DND-41 (cell line): ENCODE measurements at regions not wholly inside any gene's neighbourhood (a gene's known extent, or its start where the extent isn't known, plus 50 kb on each side); places are given as distances from the start of the nearest gene placed in this dataset.

ENCODE experiments used
- ATAC-seq: fragments of 200-7000 bp; cut with Tn5 transposase; 3 replicates; pipeline ENCODE4 v1.9.1; 2021; ENCODE audit warnings: low read depth; ENCODE audit not compliant: insufficient read depth
- DNase-seq: peaks from one replicate; pipeline ENCODE4 v3.0.0-alpha.2; 2020
- H2AFZ ChIP-seq: 2 replicates; pipeline ENCODE4 v1.6.0; 2012; ENCODE audit warnings: low read depth, low read length
- H3K27ac ChIP-seq: 2 replicates; pipeline ENCODE4 v1.5.1; 2012; ENCODE audit warnings: low read length, inconsistent platforms
- H3K27me3 ChIP-seq: fragments of 200-600 bp; sonication (generic); 2 replicates; pipeline ENCODE4 v1.6.0; 2012; ENCODE audit warnings: low read length, mild to moderate bottlenecking, inconsistent platforms; ENCODE audit not compliant: insufficient read depth, poor library complexity
- H3K36me3 ChIP-seq: 2 replicates; pipeline ENCODE4 v1.5.1; 2012; ENCODE audit warnings: low read length, inconsistent platforms; ENCODE audit not compliant: insufficient read depth
- H3K4me1 ChIP-seq: 2 replicates; pipeline ENCODE4 v1.5.1; 2012; ENCODE audit warnings: mild to moderate bottlenecking, low read length; ENCODE audit not compliant: insufficient read depth
- H3K4me2 ChIP-seq: 2 replicates; pipeline ENCODE4 v1.6.0; 2012; ENCODE audit warnings: mild to moderate bottlenecking, moderate library complexity, low read length, inconsistent platforms; ENCODE audit not compliant: insufficient read depth
- H3K4me3 ChIP-seq, 2 experiments: fragments of 200-600 bp in 1 of 2; shearing (Covaris generic) in 1 of 2; 2 replicates each; pipeline ENCODE4 v1.5.1; 2012 to 2016; ENCODE audit warnings: inconsistent platforms in 2 of 2, low read length in 2 of 2, mild to moderate bottlenecking in 2 of 2, low read depth in 1 of 2, moderate library complexity in 1 of 2
- H3K79me2 ChIP-seq: 2 replicates; pipeline ENCODE4 v1.6.0; 2012; ENCODE audit warnings: low read length, inconsistent platforms; ENCODE audit not compliant: insufficient read depth
- H3K9ac ChIP-seq: 2 replicates; pipeline ENCODE4 v1.6.0; 2012; ENCODE audit warnings: low read depth, mild to moderate bottlenecking, inconsistent platforms, low read length, moderate library complexity
- H3K9me3 ChIP-seq: 2 replicates; pipeline ENCODE4 v1.5.1; 2012; ENCODE audit warnings: low read length, moderate library complexity, mild to moderate bottlenecking, inconsistent platforms; ENCODE audit not compliant: insufficient read depth, severe bottlenecking
- H4K20me1 ChIP-seq: 2 replicates; pipeline ENCODE4 v1.6.0; 2012; ENCODE audit warnings: low read length; ENCODE audit not compliant: insufficient read depth
- CTCF ChIP-seq: IDR thresholded peaks from 2 replicates; pipeline ENCODE4 v1.5.1; 2012; ENCODE audit warnings: borderline replicate concordance, low read length, moderate library complexity, mild to moderate bottlenecking; ENCODE audit not compliant: poor library complexity, severe bottlenecking; ENCODE audit errors: extremely low read depth
- EZH2 ChIP-seq: IDR thresholded peaks from 3 replicates; pipeline ENCODE4 v1.6.1; 2012; ENCODE audit warnings: borderline replicate concordance, low read depth, mild to moderate bottlenecking, moderate library complexity, low read length, inconsistent platforms; ENCODE audit not compliant: severe bottlenecking

GRCh38 chr12:40551466-40551865, 140.8 kb upstream of the CNTN1 start:
- Histone ChIP-seq H3K4me2 (no peak overlapping the region), H3K27ac (no peak overlapping the region), H3K27me3 (no peaks in the 10 kb centered on the region), H3K9me3 (no peaks in the 10 kb centered on the region), H4K20me1 (no peaks in the 10 kb centered on the region), H3K79me2 (no peaks in the 10 kb centered on the region), H3K4me3 (no peak overlapping the region), H3K36me3 (no peaks in the 10 kb centered on the region), H3K9ac (no peak overlapping the region), H2AFZ (no peak overlapping the region), H3K4me1 (no peaks in the 10 kb centered on the region)
- TF ChIP-seq EZH2 = no peak
- TF ChIP-seq CTCF = no peak
- DNase-seq (no peak), ATAC-seq (no peak)

- DNase-seq (no peak), ATAC-seq (no peak)
- Histone ChIP-seq H3K4me2 (no peak overlapping the region), H3K27me3 (no peaks in the 10 kb centered on the region), H3K9ac (no peak overlapping the region), H4K20me1 (no peaks in the 10 kb centered on the region), H3K27ac (no peak overlapping the region), H3K36me3 (no peaks in the 10 kb centered on the region), H3K4me3 (no peak overlapping the region), H3K4me1 (no peaks in the 10 kb centered on the region), H3K79me2 (no peaks in the 10 kb centered on the region), H3K9me3 (no peaks in the 10 kb centered on the region), H2AFZ (no peak overlapping the region)
- TF ChIP-seq EZH2 (no peak), CTCF (no peak)
Measured at GRCh38 chr12:40552868-40553267, 139.4 kb upstream of the CNTN1 start.

GRCh38 chr12:40557980-40558379, 134.3 kb upstream of the CNTN1 start:
- no peak overlapping the region for H2AFZ ChIP-seq
- H3K27me3 ChIP-seq = no peaks in the 10 kb centered on the region
- no peak for DNase-seq
- no peaks in the 10 kb centered on the region for H4K20me1 ChIP-seq
- no peaks in the 10 kb centered on the region for H3K79me2 ChIP-seq
- H3K27ac ChIP-seq = no peak overlapping the region
- no peaks in the 10 kb centered on the region for H3K36me3 ChIP-seq
- H3K4me2 ChIP-seq = no peak overlapping the region
- no peaks in the 10 kb centered on the region for H3K4me1 ChIP-seq
- TF ChIP-seq CTCF (no peak), EZH2 (no peak)
- H3K9ac ChIP-seq = no peak overlapping the region
- H3K4me3 ChIP-seq = no peak overlapping the region
- H3K9me3 ChIP-seq = no peaks in the 10 kb centered on the region
- no peak for ATAC-seq

GRCh38 chr12:40559865-40560264, 132.4 kb upstream of the CNTN1 start:
- H4K20me1 ChIP-seq = no peaks in the 10 kb centered on the region
- ATAC-seq (no peak), DNase-seq (no peak)
- H3K4me1 ChIP-seq = no peaks in the 10 kb centered on the region
- no peak overlapping the region for H3K4me3 ChIP-seq
- H3K4me2 ChIP-seq = no peak overlapping the region
- no peaks in the 10 kb centered on the region for H3K79me2 ChIP-seq
- H3K27me3 ChIP-seq = no peaks in the 10 kb centered on the region
- H3K9ac ChIP-seq = no peak overlapping the region
- no peak for TF ChIP-seq EZH2
- no peak for TF ChIP-seq CTCF
- H3K27ac ChIP-seq = no peak overlapping the region
- no peaks in the 10 kb centered on the region for H3K9me3 ChIP-seq
- no peak overlapping the region for H2AFZ ChIP-seq
- H3K36me3 ChIP-seq = no peaks in the 10 kb centered on the region
